HG03378 (cell line): ENCODE measurements at regions not wholly inside any gene's neighbourhood (a gene's known extent, or its start where the extent isn't known, plus 50 kb on each side); places are given as distances from the start of the nearest gene placed in this dataset.

Source experiments
- ATAC-seq: cut with Tn5 transposase; IDR thresholded peaks from one replicate; pipeline ENCODE4 v1.9.1; 2021; ENCODE audit warnings: mild to moderate bottlenecking, moderate library complexity; ENCODE audit not compliant: unreplicated experiment

- ATAC-seq = no peak
These were observed 199.2 kb downstream of the CD83 start for GRCh38 chr6:14316651-14317386.

GRCh38 chr6:14317387-14317970 is 199.9 kb downstream of the CD83 start:
- no peak for ATAC-seq

GRCh38 chr6:14320332-14320731 is 202.8 kb downstream of the CD83 start:
- no peak for ATAC-seq

GRCh38 chr6:14321992-14322772 is 204.6 kb downstream of the CD83 start:
- no peak for ATAC-seq

- no peak for ATAC-seq
These were observed 205.3 kb downstream of the CD83 start for GRCh38 chr6:14322841-14323240.

- no peak for ATAC-seq
These were observed 209.2 kb downstream of the CD83 start for GRCh38 chr6:14326774-14327173.

- no peak for ATAC-seq
These were observed 210.6 kb downstream of the CD83 start for GRCh38 chr6:14328163-14328562.

GRCh38 chr6:14333556-14334305 is 216.2 kb downstream of the CD83 start:
- no peak for ATAC-seq

GRCh38 chr6:14335071-14335470 is 217.5 kb downstream of the CD83 start:
- no peak for ATAC-seq

GRCh38 chr6:14337152-14337551 is 219.6 kb downstream of the CD83 start:
- ATAC-seq = no peak

- no peak for ATAC-seq
These were observed 221.6 kb downstream of the CD83 start for GRCh38 chr6:14339172-14339571.

- ATAC-seq = no peak
These were observed 222.4 kb downstream of the CD83 start for GRCh38 chr6:14339711-14340584.

- ATAC-seq = no peak
These were observed 226.9 kb downstream of the CD83 start for GRCh38 chr6:14344486-14344885.

GRCh38 chr6:14348389-14348788 is 230.8 kb downstream of the CD83 start:
- no peak for ATAC-seq

- no peak for ATAC-seq
These were observed 231.9 kb downstream of the CD83 start for GRCh38 chr6:14349507-14349906.

- no peak for ATAC-seq
These were observed 232.6 kb downstream of the CD83 start for GRCh38 chr6:14350210-14350609.

- no peak for ATAC-seq
These were observed 235.7 kb downstream of the CD83 start for GRCh38 chr6:14353281-14353680.

GRCh38 chr6:14353798-14354197 is 236.2 kb downstream of the CD83 start:
- ATAC-seq = no peak

GRCh38 chr6:14354919-14355572 is 237.5 kb downstream of the CD83 start:
- no peak for ATAC-seq

- no peak for ATAC-seq
These were observed 241.9 kb downstream of the CD83 start for GRCh38 chr6:14359438-14359837.
